H1 (cell line): ENCODE measurements at regions not wholly inside any gene's neighbourhood (a gene's known extent, or its start where the extent isn't known, plus 50 kb on each side); places are given as distances from the start of the nearest gene placed in this dataset.

ENCODE experiments used
- EZH2 ChIP-seq: fragments of 200-600 bp; sonication (generic); IDR thresholded peaks from 2 replicates; pipeline ENCODE4 v1.7.1; 2012; ENCODE audit warnings: low read depth, mild to moderate bottlenecking, moderate library complexity, low read length, inconsistent platforms; ENCODE audit not compliant: severe bottlenecking
- FOSL1 ChIP-seq: IDR thresholded peaks from 2 replicates; pipeline ENCODE4 v1.6.1; 2011; ENCODE audit warnings: mild to moderate bottlenecking, low read depth, low read length, moderate library complexity; ENCODE audit not compliant: insufficient read depth
- TF ChIP-seq, protein P1 (sequence below): fragments of 300-600 bp; sonication (generic); IDR thresholded peaks from 2 replicates; pipeline ENCODE4 v1.7.1; 2012; ENCODE audit warnings: low read length, moderate library complexity, mild to moderate bottlenecking, inconsistent platforms; ENCODE audit not compliant: insufficient replicate concordance

DNA sequence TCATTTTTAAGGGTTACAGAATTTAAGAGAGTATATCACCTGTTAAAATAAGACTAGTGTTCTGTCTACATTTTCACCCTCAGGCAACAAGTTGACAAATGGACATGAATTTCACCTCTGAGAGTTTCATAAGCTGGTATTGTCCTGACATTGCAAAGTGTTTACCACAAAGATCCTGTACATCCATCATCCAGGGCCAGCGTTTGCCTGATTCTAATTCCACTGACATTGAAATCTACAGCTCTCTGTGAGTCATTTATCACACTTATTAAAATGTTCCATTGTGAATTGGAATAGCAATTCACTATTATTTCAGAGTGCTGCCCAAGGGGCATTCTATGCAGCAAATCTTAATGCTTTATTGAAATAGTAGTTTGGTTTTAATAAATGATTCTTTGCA is 1499.4 kb upstream of the PCDH7 start (continued):
- TF ChIP-seq FOSL1 (no peak), EZH2 (no peak)
- TF ChIP-seq, protein P1, sequence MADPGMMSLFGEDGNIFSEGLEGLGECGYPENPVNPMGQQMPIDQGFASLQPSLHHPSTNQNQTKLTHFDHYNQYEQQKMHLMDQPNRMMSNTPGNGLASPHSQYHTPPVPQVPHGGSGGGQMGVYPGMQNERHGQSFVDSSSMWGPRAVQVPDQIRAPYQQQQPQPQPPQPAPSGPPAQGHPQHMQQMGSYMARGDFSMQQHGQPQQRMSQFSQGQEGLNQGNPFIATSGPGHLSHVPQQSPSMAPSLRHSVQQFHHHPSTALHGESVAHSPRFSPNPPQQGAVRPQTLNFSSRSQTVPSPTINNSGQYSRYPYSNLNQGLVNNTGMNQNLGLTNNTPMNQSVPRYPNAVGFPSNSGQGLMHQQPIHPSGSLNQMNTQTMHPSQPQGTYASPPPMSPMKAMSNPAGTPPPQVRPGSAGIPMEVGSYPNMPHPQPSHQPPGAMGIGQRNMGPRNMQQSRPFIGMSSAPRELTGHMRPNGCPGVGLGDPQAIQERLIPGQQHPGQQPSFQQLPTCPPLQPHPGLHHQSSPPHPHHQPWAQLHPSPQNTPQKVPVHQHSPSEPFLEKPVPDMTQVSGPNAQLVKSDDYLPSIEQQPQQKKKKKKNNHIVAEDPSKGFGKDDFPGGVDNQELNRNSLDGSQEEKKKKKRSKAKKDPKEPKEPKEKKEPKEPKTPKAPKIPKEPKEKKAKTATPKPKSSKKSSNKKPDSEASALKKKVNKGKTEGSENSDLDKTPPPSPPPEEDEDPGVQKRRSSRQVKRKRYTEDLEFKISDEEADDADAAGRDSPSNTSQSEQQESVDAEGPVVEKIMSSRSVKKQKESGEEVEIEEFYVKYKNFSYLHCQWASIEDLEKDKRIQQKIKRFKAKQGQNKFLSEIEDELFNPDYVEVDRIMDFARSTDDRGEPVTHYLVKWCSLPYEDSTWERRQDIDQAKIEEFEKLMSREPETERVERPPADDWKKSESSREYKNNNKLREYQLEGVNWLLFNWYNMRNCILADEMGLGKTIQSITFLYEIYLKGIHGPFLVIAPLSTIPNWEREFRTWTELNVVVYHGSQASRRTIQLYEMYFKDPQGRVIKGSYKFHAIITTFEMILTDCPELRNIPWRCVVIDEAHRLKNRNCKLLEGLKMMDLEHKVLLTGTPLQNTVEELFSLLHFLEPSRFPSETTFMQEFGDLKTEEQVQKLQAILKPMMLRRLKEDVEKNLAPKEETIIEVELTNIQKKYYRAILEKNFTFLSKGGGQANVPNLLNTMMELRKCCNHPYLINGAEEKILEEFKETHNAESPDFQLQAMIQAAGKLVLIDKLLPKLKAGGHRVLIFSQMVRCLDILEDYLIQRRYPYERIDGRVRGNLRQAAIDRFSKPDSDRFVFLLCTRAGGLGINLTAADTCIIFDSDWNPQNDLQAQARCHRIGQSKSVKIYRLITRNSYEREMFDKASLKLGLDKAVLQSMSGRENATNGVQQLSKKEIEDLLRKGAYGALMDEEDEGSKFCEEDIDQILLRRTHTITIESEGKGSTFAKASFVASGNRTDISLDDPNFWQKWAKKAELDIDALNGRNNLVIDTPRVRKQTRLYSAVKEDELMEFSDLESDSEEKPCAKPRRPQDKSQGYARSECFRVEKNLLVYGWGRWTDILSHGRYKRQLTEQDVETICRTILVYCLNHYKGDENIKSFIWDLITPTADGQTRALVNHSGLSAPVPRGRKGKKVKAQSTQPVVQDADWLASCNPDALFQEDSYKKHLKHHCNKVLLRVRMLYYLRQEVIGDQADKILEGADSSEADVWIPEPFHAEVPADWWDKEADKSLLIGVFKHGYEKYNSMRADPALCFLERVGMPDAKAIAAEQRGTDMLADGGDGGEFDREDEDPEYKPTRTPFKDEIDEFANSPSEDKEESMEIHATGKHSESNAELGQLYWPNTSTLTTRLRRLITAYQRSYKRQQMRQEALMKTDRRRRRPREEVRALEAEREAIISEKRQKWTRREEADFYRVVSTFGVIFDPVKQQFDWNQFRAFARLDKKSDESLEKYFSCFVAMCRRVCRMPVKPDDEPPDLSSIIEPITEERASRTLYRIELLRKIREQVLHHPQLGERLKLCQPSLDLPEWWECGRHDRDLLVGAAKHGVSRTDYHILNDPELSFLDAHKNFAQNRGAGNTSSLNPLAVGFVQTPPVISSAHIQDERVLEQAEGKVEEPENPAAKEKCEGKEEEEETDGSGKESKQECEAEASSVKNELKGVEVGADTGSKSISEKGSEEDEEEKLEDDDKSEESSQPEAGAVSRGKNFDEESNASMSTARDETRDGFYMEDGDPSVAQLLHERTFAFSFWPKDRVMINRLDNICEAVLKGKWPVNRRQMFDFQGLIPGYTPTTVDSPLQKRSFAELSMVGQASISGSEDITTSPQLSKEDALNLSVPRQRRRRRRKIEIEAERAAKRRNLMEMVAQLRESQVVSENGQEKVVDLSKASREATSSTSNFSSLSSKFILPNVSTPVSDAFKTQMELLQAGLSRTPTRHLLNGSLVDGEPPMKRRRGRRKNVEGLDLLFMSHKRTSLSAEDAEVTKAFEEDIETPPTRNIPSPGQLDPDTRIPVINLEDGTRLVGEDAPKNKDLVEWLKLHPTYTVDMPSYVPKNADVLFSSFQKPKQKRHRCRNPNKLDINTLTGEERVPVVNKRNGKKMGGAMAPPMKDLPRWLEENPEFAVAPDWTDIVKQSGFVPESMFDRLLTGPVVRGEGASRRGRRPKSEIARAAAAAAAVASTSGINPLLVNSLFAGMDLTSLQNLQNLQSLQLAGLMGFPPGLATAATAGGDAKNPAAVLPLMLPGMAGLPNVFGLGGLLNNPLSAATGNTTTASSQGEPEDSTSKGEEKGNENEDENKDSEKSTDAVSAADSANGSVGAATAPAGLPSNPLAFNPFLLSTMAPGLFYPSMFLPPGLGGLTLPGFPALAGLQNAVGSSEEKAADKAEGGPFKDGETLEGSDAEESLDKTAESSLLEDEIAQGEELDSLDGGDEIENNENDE: no peak
